ENCODE measurements at regions not wholly inside any gene's neighbourhood (a gene's known extent, or its start where the extent isn't known, plus 50 kb on each side); places are given as distances from the start of the nearest gene placed in this dataset.

DNA sequence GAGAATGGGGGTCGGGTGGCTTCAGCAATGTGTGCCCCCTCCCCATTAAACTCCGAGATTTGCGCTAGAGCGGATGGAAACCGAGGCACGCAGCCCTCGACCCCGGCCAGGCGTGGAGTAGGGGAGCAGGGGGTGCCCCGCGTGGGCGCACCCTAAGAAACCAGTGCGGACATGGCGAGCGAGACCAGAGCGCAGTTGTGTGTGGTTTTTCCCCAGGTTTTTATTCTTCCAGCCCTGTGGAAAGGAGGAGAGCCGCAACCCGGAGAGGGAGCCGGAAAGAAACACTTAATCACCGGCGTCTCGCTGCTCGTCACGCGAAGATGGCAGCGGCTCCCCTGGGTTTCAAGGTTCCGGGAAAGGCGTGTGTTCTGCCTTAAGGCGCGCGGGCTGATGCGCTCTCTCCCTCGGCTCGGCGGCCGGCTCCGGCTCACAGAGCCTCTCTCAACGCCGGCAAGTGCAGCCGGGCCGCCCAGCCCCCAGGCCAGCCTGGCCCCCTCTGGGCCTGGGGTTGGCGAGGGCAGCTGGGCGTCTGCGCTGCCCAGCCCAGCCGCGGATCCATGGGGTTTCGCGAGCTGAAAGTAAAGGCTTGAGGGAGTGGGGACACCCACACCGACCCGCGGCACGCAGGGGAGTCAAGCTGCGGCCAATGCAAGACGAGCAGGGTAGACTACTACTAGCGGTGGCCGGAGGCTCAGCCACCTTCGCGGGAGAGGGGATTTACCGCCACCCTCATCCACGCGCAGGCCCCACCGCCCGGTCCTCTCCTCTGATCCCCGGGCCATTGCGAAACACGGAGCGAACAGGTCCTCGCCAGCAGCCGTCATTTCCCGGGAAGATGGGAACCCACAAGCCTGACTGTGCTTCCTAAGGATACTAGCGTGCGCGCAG is 74.0 kb upstream of the BCOR start:
- peak overlapping the region; percentile 78 for H3K27ac ChIP-seq (ENCODE audit: low read depth in 2 of 2, low read length in 2 of 2)
- FAIRE-seq (no peak), DNase-seq (peak in 4 of 5 donors; percentile 21 to 79 (median 58))
- TF ChIP-seq, protein P1, sequence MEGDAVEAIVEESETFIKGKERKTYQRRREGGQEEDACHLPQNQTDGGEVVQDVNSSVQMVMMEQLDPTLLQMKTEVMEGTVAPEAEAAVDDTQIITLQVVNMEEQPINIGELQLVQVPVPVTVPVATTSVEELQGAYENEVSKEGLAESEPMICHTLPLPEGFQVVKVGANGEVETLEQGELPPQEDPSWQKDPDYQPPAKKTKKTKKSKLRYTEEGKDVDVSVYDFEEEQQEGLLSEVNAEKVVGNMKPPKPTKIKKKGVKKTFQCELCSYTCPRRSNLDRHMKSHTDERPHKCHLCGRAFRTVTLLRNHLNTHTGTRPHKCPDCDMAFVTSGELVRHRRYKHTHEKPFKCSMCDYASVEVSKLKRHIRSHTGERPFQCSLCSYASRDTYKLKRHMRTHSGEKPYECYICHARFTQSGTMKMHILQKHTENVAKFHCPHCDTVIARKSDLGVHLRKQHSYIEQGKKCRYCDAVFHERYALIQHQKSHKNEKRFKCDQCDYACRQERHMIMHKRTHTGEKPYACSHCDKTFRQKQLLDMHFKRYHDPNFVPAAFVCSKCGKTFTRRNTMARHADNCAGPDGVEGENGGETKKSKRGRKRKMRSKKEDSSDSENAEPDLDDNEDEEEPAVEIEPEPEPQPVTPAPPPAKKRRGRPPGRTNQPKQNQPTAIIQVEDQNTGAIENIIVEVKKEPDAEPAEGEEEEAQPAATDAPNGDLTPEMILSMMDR (IDR thresholded peaks at IDR 0.05; ENCODE audit: borderline replicate concordance, extremely low read depth, insufficient read depth), result no peak
- no peaks in the 10 kb centered on the region for H3K36me3 ChIP-seq (ENCODE audit: control insufficient read depth in 2 of 3, insufficient read depth in 3 of 3, low read length in 3 of 3)
- intact Hi-C loops (cut with DNase I), result no loop called here
- peaks cover 0 to 18% (median 15%) of the 10 kb centered on the region in 3 donors for H3K4me1 ChIP-seq (ENCODE audit: control insufficient read depth in 2 of 3, insufficient read depth in 2 of 3, low read depth in 1 of 3, low read length in 3 of 3)
- H3K9ac ChIP-seq (ENCODE audit: low read length in 3 of 3), result peak overlapping the region in 2 of 3 donors; percentile 10 to 58
- H3K4me3 ChIP-seq (ENCODE audit: low read length in 3 of 3), result peak overlapping the region in 1 of 3 donors; percentile 49
- H3K27me3 ChIP-seq (ENCODE audit: control insufficient read depth, insufficient read depth, low read length), result peaks cover 6% of the 10 kb centered on the region
- H3K9me3 ChIP-seq (ENCODE audit: control insufficient read depth in 2 of 3, insufficient read depth in 1 of 3, low read length in 3 of 3), result no peaks in the 10 kb centered on the region

DNA sequence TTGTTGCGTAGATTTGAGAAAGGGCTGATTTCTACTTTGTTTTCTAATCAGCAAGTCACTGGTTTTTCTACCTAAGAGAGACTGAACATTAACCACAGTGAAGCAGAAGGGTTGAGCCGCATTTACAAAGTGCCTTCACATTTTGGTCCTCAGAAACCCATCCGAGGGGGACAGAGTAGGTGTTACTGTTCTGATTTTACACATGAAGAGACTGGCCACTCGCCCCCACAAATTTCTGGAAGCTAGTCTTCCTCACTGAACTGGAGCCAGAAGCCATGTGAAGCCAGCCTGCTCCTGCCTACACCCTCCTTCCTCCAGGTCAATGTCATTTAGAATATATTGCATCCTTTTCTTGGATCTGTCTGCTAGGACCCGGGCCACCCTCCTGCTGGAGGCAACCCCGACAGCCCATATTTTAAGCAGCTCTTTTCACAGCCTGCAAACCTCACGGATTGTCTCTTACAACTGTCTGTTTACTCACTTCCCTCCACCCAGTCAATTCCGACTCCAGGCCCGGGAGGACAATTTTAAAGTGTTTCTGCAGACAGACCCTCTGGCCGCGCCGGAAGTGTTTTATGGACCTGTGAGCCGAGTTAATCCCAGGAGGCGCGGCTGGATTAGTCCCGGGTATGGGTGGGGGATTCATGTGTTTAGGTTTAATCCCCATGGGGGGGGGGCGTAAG is 73.2 kb upstream of the BCOR start:
- peak overlapping the region in 1 of 3 donors; percentile 26 for H3K9ac ChIP-seq (ENCODE audit: low read length in 3 of 3)
- peak overlapping the region in 1 of 2 donors; percentile 53 for H3K27ac ChIP-seq (ENCODE audit: low read depth in 2 of 2, low read length in 2 of 2)
- TF ChIP-seq, protein P1 (IDR thresholded peaks at IDR 0.05; ENCODE audit: borderline replicate concordance, extremely low read depth, insufficient read depth), result no peak
- H3K9me3 ChIP-seq (ENCODE audit: control insufficient read depth in 2 of 3, insufficient read depth in 1 of 3, low read length in 3 of 3), result no peaks in the 10 kb centered on the region
- peak in 3 of 5 donors; percentile 58 to 64 (median 59) for DNase-seq
- H3K4me1 ChIP-seq (ENCODE audit: control insufficient read depth in 2 of 3, insufficient read depth in 2 of 3, low read depth in 1 of 3, low read length in 3 of 3), result peaks cover 0 to 22% (median 19%) of the 10 kb centered on the region in 3 donors
- intact Hi-C loops (cut with DNase I), result no loop called here
- no peaks in the 10 kb centered on the region for H3K36me3 ChIP-seq (ENCODE audit: control insufficient read depth in 2 of 3, insufficient read depth in 3 of 3, low read length in 3 of 3)
- peak overlapping the region in 1 of 3 donors; percentile 49 for H3K4me3 ChIP-seq (ENCODE audit: low read length in 3 of 3)
- H3K27me3 ChIP-seq (ENCODE audit: control insufficient read depth, insufficient read depth, low read length), result peaks cover 6% of the 10 kb centered on the region
- no peak for FAIRE-seq

DNA sequence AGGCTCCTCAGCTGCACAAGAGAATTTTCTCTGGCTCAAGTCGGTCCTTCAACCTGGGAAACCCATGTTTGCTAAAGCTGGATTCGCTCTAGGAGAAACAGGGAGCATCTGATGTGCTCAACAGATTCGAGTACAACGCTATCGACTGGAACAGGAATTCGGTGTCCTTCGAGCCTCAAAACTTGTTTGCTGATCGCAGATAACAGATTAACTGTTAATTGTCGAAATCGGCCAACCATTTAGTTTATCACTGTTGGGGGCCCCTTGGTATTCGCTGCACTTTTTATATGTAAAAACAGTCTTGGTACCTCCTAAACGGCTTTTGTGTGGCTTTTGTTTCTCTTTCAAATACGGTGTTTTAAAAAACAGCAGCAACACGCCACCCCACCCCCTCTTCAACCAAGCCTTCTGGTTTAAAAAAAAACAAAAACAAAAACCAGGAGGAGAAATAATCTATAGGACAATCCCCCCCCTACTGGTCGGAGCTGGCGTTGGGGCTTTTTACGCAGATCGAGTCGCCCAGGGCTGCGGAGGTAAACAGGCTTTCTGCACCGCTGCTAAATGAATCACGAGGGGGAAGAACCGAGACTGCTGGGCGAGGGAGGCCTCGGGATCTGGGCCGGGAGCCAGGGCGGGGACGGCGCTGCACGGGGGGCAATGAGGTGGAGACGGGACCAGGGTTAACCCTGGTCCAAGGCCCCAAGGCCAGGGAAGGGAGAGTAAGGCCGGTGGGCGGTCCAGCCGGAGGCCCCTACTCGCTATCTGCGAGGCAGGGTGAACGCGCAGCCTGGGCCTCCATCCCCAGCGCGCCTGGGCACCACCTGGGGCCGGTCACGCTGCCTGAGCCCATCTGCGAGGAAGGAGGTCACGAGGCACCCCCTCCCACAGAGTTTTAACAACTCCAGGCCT is 71.7 kb upstream of the BCOR start:
- no peaks in the 10 kb centered on the region for H3K36me3 ChIP-seq (ENCODE audit: control insufficient read depth in 2 of 3, insufficient read depth in 3 of 3, low read length in 3 of 3)
- peak overlapping the region; percentile 17 to 29 (median 25) for H3K4me3 ChIP-seq (ENCODE audit: low read length in 3 of 3)
- H3K9ac ChIP-seq (ENCODE audit: low read length in 3 of 3), result peak overlapping the region in 2 of 3 donors; percentile 6 to 22
- H3K9me3 ChIP-seq (ENCODE audit: control insufficient read depth in 2 of 3, insufficient read depth in 1 of 3, low read length in 3 of 3), result no peaks in the 10 kb centered on the region
- DNase-seq (peak; percentile 88 to 92 (median 90)), FAIRE-seq (no peak)
- H3K27me3 ChIP-seq (ENCODE audit: control insufficient read depth, insufficient read depth, low read length), result peaks cover 6% of the 10 kb centered on the region
- H3K4me1 ChIP-seq (ENCODE audit: control insufficient read depth in 2 of 3, insufficient read depth in 2 of 3, low read depth in 1 of 3, low read length in 3 of 3), result peaks cover 0 to 19% (median 19%) of the 10 kb centered on the region in 3 donors
- H3K27ac ChIP-seq (ENCODE audit: low read depth in 2 of 2, low read length in 2 of 2), result peak overlapping the region; percentile 53 to 71
- TF ChIP-seq, protein P1 (IDR thresholded peaks at IDR 0.05; ENCODE audit: borderline replicate concordance, extremely low read depth, insufficient read depth), result peak; percentile 33
- intact Hi-C loops (cut with DNase I), result no loop called here

Measured in kidney (tissue), 13 donors.